ENCODE measurements at regions not wholly inside any gene's neighbourhood (a gene's known extent, or its start where the extent isn't known, plus 50 kb on each side); places are given as distances from the start of the nearest gene placed in this dataset.

DNA sequence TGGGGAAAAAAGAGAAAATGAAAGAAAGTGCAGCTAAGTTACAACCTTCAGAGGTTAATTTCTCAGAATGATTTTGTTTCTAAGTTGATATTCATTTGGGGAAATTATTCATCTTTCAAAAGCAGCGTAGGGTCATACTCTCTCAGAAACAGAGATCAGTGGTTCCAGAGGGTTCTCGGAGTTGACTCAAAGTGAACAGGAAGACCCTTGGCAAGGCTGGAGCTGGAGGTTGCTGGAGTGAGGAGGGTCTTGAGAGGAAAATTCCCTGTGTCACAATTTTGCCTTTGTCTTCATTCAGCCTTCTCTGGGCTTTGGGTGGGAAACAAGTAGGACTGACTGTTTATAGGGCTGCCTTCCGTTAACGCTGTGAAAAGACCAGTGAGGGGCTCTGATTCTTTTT, 168.2 kb downstream of the ICOS start:
- DNase-seq (ENCODE audit: extremely low read depth, low read depth, low spot score): no peak

DNA sequence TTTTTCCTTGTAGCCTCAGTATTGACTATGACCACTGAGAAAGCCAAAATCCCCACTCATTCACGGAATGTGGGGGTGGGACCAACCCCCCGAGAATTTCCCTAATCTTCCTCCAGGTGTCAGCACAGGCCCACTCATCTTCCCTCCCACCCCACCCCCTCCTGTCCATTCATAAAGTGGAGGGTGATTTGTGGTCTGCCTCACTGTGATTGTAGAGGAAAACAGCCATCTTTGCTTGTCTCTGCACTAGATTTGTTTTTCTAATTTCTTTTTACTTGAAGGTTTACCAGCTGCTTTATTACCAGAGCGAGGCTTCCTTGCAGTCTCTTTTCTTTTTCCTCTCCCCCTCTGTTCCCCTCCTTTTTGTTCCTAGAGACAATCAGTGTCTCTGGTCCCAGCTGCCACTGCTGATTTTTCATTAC, 171.8 kb downstream of the ICOS start:
- no peak for DNase-seq (ENCODE audit: extremely low read depth, low read depth, low spot score)

DNA sequence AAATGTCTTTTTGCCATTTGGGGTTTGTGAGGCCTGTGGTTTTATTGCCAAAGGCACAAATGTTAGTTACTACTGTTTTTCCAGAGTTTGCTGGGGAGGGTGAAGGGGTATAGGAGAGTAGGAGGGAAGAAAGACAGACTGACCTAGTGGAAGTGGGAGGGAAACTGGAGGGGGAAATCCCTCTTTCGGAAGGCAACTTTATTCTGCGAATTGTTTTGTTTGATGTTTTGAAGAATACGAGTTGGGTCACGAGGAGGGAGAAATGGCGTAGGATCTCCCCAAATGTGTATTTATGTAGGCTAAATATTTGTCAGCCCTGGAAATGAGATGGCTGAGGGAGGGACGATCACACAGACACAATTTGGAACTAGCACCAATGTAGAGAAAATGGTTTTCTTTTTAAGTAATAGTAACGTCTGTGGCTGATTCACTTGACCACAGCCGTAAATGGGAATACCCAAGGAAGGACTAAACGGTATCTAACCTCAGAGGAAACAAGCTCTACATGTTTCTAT, 172.3 kb downstream of the ICOS start:
- no peak for DNase-seq (ENCODE audit: extremely low read depth, low read depth, low spot score)

DNA sequence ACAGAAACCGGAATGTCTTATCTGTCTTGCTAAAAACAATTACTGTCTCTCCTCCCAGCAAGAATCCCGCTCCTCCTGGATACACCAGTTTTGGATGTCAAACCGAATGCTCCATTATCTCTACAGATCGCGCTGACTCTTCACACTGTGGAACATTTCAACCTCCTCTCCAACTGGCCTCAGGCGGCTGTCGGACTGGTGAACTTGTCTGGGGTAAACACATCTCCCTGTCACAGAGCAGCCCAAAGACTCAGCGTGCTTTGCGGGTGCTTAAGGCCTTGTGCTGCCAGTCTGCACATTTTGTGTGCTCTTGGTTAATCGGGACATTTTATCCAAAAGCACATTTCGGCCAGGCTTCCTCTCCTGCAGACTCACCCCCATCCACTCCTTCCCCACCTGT, 173.1 kb downstream of the ICOS start:
- DNase-seq (ENCODE audit: extremely low read depth, low read depth, low spot score): no peak

DNA sequence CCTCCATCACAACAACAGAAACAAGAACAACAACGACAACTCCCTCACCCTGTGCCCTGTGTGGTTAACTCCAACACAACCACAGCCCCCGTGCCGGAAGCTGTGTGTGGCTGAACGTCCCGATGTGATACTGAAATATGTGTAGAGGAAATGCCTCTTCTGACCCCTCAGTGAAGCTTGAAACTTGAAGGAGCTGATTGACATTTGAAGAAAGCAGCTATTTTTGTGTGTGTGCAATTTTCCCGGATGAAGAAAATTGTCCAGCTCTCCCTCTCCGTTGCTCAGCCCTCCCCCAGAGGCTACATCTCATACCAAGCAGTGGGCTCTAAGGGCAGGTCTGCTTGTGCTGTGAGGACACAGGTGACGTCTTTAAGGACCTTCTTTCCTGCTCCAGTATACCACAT, 173.8 kb downstream of the ICOS start:
- peak; percentile 65 for DNase-seq (ENCODE audit: extremely low read depth, low read depth, low spot score)

DNA sequence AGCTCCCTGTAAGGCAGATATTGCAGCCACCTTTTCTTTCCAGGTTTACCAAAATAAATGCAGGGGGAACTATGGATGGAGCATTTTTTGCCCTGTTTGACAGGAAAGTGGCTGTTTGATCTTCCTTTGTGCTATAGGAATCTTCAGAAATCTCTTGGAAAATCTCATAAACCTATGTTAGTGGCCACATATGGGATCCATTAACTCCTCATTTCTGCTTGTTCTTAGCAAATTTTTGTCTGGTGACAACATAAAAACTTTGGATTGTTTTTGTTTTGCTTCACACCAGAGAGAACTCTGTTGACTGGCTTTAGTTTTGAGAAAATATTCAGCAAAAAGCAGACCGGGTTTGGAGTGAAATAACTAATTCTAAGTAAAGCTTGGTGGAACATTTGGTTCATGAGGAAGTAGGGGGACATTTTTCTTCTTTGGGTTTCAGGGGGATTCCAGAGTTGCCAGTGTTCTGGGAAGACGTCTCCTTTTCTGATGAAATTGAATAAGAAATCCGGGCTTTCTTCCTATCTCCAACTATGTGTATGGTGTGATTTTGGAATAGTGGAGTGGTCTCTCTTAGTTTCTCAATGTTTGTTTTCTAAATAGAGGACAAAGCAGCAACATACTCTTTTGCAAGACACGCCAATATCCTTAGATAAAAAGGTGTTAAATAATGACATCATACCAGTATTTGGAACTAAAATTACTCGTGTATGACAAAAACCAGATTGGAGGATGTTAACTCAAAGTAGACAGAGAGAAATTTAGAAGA, 174.4 kb downstream of the ICOS start:
- no peak for DNase-seq (ENCODE audit: extremely low read depth, low read depth, low spot score)

DNA sequence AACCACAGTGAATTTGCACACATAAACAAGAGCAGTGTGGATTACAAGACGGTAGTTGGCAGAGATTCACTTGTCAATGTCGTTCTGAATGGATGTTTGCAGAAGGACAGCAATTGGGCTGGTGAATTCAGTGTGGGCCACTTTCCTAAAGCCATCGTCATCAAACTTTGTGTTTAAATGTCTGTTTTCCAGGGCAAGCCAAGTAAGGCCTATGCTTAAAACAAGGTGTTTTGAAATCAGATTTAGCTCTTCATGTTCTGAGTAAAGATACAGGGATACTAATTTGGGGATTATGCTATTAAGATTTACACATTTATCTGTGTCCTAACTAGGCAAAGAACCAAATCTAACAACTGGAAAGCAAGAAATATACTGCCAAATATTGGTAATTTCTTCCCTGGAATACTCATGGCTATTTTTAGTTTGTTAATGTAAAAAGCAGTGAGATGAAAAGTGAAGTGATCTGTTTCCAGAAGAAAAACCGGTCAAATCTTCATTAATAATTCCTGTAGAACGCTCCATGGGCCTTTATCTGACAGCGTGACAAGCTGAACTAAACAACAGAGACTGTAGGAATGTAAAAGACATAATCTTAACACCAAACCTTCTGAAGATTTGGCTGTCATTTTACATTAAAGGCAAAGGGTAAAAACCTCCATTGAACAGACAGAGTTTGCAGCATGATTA, 175.7 kb downstream of the ICOS start:
- no peak for DNase-seq (ENCODE audit: extremely low read depth, low read depth, low spot score)

DNA sequence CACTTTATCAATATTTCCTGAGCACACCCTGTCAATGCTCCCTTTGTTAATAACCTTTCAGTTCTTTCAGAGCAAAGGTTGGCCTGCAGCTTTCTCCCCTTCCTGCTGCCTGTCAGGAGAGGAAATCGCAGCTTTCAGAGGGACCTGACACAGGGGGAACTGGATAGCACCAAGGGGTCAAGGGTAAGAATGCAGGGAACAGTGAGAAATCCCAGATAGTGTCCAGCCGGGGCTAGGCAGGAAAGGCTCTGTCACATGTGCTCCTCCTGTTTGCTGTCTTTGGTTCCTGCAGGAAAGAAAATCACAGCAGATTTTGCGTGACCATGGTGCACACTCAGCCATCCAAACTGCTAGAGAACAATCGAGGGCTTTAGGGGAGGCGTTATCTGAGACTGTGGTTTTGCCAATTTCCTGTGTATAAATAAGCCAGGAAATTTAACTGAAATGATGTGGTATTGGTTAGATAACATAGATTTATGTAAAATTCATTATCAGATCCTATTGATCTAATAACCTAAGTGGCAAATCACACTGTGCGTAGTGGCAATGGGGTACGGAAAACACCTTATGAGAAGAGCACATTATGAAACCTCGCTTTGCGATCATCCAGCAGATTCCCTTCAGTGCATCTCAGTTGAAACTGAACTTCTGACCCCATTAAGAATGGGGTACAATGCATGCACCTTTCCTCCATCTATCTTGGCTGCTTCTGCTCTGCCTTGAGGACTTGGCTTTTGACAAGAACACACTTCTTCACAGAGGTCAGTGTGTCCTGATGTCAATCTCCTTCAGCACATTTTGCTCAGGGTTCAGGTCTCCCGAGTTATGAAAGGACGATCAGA, 178.0 kb downstream of the ICOS start:
- peak; percentile 89 for DNase-seq (ENCODE audit: extremely low read depth, low read depth, low spot score)

DNA sequence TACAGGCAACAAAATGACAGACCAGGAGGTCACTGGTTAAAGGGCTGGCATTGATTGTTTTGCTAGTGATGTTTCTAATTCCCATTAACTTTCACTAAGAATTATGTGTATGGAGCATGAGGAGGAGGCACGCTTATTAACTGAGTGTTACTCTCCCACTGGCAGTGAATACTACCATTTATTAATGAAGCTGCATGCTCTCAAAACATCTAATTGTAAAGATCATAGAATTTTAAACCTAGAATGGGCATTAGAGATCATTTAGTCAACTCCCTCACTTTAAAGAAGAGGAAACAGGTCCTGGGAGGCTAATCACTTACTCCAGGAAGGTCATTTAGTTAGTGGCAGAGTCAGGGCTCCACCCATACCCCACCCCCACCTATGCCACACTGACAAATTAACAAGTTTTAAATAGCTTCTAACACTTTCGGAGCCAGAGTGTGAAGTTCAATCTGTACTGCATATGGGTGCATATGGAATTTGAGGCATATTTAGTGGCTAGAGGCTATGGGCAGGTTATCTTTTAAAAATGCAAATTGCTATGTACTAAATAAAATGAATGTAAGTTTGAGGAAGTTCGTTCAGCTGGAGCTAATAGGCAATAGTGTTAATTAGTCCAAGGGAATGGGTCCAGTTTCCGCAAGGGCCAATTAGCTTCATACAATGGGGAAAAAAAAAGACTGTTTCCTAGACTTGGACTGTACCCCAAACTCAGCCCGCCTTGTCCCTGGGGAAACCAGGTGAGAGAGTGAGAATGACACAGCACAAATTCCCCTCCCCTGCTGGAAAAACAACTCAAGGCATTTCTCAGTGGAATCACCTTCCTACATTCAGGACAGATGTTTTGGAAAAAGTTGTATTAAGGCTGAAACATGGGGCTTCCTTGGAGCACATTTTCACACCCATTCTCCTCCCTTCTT, 178.8 kb downstream of the ICOS start:
- no peak for DNase-seq (ENCODE audit: extremely low read depth, low read depth, low spot score)

DNA sequence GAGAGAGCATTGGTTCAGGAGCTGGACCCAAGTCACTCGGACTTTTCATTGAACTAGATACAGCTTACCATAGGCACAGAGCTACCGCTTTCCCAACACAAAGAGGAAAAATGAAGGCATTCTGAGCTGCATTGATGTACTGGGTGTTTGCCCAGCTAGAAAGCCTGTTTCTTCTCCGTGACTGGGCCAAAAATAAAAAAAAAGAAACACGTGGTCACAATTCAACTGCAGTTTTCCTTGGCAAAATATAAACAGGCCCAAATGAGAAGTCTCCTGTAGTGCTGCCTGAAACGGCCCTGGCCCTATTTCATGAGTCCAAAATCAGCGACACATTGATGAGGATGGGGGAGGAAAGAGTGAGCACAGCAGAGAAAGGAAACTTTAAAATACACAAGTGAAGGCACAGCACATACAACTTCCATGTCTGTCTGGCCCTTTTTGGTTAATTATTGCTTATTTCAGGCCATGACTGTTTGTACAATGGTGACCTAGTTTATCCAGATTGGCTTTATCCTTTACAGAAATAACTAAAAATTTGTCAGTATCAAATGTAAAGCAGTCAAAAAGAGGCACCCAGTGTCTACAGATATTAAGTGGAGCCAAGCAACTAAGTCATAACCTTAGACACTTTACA, 179.7 kb downstream of the ICOS start:
- no peak for DNase-seq (ENCODE audit: extremely low read depth, low read depth, low spot score)

DNA sequence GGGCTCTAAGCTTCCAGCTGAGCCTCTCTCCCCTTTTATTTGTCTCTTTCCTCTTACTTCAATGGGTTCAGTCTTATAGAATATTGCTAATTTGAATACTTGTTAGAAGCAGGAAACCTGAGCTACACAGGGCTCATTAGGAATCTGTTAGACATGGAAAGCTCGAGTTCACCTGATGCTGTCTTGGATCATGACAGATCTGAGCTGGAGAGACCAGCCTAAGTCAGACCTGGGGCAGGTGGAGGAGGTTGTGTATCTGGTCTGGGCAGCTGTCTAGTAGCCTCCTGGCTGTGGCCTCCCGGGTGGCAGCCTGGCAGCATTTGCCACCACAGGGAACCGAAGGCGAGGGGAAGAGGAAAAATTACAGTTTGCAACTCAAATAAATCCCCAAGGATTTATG, 185.9 kb downstream of the ICOS start:
- DNase-seq (ENCODE audit: extremely low read depth, low read depth, low spot score): no peak

DNA sequence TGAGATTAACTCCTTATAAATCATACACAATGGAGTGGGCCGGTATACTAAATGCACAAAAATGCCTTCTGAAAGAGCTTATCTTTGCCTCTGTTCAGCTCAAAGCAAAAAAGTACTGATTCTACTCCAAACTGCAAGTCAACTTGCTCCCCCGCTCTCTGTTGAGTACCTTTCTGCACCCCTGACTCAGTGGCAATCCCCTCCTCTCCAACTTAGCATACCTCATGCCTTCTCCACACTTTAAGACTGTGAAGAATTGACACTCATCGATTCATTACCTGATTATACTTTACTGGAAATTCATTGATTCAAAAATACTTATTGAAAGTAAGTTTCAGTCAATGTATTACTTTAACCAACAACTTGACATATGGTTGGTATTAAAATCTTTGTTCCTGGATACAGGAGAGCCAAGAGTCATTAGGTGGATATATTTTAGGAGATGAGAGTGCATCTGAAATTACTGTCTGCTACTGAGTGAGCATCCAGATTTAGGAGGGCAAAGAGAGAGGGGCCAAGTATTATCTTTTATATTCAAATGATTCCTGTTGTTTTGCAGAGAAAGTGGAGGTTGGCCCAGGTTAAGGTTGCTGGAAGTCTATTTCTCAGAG, 187.7 kb downstream of the ICOS start:
- no peak for DNase-seq (ENCODE audit: extremely low read depth, low read depth, low spot score)

DNA sequence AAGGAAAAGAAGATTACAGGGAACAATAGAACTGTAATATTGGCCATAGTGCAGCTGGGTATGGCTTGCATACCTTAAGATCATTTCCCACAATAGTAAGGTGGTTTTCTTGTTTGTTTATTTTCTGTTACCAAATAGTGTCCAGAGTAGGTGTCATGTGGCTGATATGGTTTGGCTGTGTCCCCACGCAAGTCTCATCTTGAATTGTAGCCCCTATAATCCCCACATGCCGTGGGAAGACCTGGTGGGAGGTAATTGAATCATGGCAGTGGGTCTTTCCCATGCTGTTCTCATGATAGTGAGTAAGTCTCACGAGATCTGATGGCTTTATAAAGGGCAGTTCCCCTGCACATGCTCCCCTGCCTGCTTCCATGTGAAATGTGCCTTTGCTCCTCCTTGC, 190.1 kb downstream of the ICOS start:
- no peak for DNase-seq (ENCODE audit: extremely low read depth, low read depth, low spot score)

DNA sequence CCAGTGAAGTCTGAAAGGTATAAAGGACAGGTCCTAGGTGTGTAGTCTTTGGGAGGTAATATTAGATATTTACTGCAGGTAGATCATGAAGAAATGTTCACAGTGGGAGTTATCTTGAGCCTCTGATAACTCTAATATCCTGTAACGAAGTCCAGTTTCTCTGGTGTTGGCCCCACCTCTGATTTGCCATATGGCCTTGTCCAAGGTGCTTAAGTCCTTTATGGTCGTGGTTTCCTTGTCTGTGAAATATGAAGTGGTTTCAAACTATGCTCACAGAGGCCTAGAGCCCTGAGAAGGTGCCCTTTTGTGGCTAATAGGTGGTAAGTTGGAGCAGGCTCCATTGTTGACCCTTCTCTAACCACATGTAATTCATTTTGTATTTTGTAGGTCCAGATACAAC, 190.7 kb downstream of the ICOS start:
- no peak for DNase-seq (ENCODE audit: extremely low read depth, low read depth, low spot score)

DNA sequence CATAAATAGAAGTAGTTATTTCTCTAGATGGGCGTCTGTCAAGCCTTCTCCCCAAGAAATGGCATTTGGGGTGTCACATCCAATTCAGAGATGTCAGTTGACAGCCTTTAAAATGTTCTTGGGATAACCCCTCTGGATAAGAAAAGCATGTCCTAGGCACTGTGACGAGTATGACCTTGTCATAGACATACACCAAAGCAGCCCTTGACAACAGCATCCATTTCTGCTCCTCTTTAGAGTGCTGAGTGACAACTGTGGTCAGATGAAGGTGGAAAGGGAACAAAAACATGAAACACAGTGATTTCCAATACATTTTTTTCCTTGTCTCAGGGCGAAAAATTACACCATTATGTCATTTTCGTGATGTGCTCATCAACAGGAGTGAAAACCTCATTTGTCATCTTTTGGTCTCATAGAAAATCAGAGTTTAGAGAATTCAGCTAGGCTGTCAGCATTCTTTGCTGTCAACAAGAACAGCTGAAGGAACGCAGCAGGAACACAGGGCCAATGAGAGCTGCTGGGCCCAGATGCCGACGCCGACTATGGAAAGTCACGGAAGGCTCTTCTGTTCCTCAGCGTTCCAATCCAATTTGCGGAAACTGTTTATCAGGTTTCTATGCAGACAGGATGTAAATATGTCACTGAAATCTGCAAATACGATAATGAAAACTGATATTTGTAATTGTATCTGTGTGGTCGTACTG, 193.2 kb downstream of the ICOS start:
- no peak for DNase-seq (ENCODE audit: extremely low read depth, low read depth, low spot score)

DNA sequence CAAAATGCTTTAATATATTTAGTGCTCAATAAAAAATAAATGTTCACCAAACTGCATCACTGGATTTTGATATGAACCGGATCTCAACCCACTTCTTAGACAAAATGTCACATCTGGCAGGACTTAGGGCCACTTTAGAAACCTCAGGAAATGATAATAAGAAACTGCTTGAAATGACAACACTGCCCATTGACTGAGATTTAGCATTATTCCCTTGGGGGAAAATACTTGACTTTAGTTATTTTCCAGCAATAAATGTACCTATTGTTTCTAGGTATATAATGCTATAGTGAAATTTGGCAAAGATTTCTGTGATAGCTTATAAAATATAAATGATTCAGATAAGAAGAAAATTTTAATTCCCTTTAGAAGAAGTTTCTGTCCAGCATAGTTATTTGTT, 195.1 kb downstream of the ICOS start:
- no peak for DNase-seq (ENCODE audit: extremely low read depth, low read depth, low spot score)

DNA sequence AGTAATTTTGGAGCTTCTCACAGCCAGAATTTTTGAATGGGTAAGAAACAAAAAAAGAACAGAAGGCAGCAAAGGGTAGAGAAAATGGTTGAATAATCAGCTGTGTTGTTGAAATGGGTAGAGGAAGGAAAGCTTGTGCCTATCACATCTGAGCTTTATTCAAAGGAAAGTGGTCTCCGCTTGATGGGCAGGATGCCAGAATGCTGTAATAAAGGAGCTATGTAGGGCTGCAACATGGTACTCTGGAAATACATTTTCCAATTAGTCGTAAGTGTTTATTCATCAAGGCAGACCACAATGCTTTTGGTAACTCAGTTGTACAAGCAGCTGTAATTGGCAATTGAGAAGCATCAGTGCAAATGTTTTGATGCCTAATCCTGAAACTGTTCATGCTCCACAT, 196.9 kb downstream of the ICOS start:
- no peak for DNase-seq (ENCODE audit: extremely low read depth, low read depth, low spot score)

DNA sequence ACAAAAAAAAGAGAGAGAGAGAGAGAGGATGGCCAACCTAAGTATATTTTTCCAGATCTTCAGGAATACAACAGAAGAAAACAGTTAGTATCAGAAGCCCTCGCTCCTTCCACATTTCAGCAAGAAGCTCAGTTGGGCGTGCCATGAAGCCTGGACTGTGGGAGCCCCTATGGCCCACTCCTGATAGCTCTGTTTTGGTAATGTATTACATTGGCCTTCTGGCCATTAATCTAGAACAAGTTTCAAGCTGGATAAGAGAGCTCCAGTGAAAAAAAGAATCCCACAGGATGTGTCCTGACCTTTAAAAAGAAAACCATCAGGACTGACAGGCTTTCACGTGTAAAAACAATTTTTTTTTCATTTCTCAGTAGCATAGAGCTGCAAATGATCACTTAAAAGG, 197.9 kb downstream of the ICOS start:
- DNase-seq (ENCODE audit: extremely low read depth, low read depth, low spot score): no peak

DNA sequence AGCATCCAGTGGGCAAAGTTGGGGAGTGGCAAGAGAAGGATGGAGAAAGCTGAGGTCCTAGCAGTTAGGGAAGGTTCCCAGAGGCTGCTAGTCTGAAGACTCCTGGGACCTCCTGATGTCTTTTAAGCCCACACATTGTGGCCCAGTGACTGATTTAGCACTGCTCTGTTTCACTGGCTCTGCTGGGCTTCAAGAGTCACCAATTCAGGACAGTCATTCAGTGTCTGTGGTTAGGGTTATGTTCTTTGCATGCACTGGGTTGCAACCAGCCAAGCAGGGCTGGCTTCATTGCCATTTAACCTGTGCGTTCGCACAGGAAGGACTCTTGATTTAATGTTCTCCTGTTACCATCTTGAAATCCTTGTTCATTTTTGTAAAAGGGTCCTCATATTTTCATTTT, 199.2 kb downstream of the ICOS start:
- no peak for DNase-seq (ENCODE audit: extremely low read depth, low read depth, low spot score)
